NT2/D1 (cell line): ENCODE measurements at regions not wholly inside any gene's neighbourhood (a gene's known extent, or its start where the extent isn't known, plus 50 kb on each side); places are given as distances from the start of the nearest gene placed in this dataset.

ENCODE experiments used
- DNase-seq: peaks from one replicate; pipeline ENCODE4 v3.0.0-alpha.2; 2011; ENCODE audit warnings: low read depth, low spot score
- H3K27me3 ChIP-seq: 2 replicates; pipeline ENCODE4 v1.6.0; 2011; ENCODE audit warnings: mild to moderate bottlenecking; ENCODE audit not compliant: insufficient read length, insufficient read depth
- H3K36me3 ChIP-seq: 2 replicates; pipeline ENCODE4 v1.6.1; 2011; ENCODE audit warnings: mild to moderate bottlenecking, low read length, mixed read lengths; ENCODE audit not compliant: insufficient read depth, insufficient read length
- H3K4me1 ChIP-seq: 2 replicates; pipeline ENCODE4 v1.5.1; 2011; ENCODE audit not compliant: insufficient read depth, insufficient read length
- H3K4me3 ChIP-seq: 2 replicates; pipeline ENCODE4 v1.5.1; 2011; ENCODE audit warnings: low read depth; ENCODE audit not compliant: insufficient read length
- H3K9ac ChIP-seq: 2 replicates; pipeline ENCODE4 v1.6.0; 2011; ENCODE audit warnings: low read depth; ENCODE audit not compliant: insufficient read length
- H3K9me3 ChIP-seq: 2 replicates; pipeline ENCODE4 v1.5.1; 2011; ENCODE audit warnings: mild to moderate bottlenecking, low read length; ENCODE audit not compliant: insufficient read depth
- SUZ12 ChIP-seq: IDR thresholded peaks from 2 replicates; pipeline ENCODE4 v1.6.1; 2011; ENCODE audit not compliant: insufficient read length, insufficient read depth; ENCODE audit errors: extremely low read depth
- YY1 ChIP-seq: IDR thresholded peaks from 2 replicates; pipeline ENCODE4 v1.6.1; 2011; ENCODE audit not compliant: insufficient read length, insufficient read depth
- ZNF274 ChIP-seq: IDR thresholded peaks from 2 replicates; pipeline ENCODE4 v1.6.1; 2011; ENCODE audit warnings: mild to moderate bottlenecking, low read depth, low read length

- DNase-seq: no peak
- no peak overlapping the region for H3K4me3 ChIP-seq
- no peak overlapping the region for H3K9ac ChIP-seq
- H3K9me3 ChIP-seq: no peaks in the 10 kb centered on the region
- H3K4me1 ChIP-seq: peaks cover 6% of the 10 kb centered on the region
- no peaks in the 10 kb centered on the region for H3K36me3 ChIP-seq
- no peaks in the 10 kb centered on the region for H3K27me3 ChIP-seq
- no peak for TF ChIP-seq ZNF274
- no peak for TF ChIP-seq SUZ12
- TF ChIP-seq YY1: no peak
Observed at GRCh38 chr6:6712449-6713403, 124.2 kb downstream of the LY86 start.

GRCh38 chr6:6713657-6714056 lies 125.1 kb downstream of the LY86 start:
- no peaks in the 10 kb centered on the region for H3K36me3 ChIP-seq
- no peaks in the 10 kb centered on the region for H3K9me3 ChIP-seq
- H3K4me3 ChIP-seq: no peak overlapping the region
- TF ChIP-seq YY1 (no peak), ZNF274 (no peak), SUZ12 (no peak)
- H3K4me1 ChIP-seq: peaks cover 6% of the 10 kb centered on the region
- H3K27me3 ChIP-seq: no peaks in the 10 kb centered on the region
- DNase-seq: no peak
- no peak overlapping the region for H3K9ac ChIP-seq

GRCh38 chr6:6714118-6714897 lies 125.8 kb downstream of the LY86 start:
- Histone ChIP-seq H3K4me3 (no peak overlapping the region), H3K9ac (no peak overlapping the region), H3K36me3 (no peaks in the 10 kb centered on the region), H3K27me3 (no peaks in the 10 kb centered on the region), H3K9me3 (no peaks in the 10 kb centered on the region), H3K4me1 (peaks cover 6% of the 10 kb centered on the region)
- TF ChIP-seq ZNF274 (no peak), YY1 (no peak), SUZ12 (no peak)
- no peak for DNase-seq

- peaks cover 6% of the 10 kb centered on the region for H3K4me1 ChIP-seq
- DNase-seq: no peak
- TF ChIP-seq YY1 (no peak), SUZ12 (no peak), ZNF274 (no peak)
- H3K9ac ChIP-seq: no peak overlapping the region
- H3K9me3 ChIP-seq: no peaks in the 10 kb centered on the region
- no peaks in the 10 kb centered on the region for H3K36me3 ChIP-seq
- no peak overlapping the region for H3K4me3 ChIP-seq
- no peaks in the 10 kb centered on the region for H3K27me3 ChIP-seq
Observed at GRCh38 chr6:6714953-6715352, 126.4 kb downstream of the LY86 start.

DNA sequence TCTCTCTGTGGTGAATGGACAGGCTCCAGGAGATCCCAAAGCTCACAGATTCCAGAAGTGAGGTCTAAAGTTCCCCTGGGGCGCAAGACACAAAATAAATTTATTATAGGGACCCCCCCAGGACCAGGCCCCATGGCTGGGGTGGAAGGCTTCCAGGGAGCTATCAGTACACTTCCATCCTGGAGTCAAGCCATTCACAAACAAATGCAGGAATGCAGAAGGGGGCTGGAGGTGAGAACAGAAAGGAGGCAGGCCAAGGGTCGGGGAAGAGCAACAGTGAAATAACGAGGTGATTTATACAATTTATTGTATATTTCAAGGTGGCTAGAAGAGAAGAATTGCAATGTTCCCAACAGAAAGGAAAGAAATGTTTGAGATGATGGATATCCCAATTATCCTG lies 126.9 kb downstream of the LY86 start:
- H3K4me1 ChIP-seq: peaks cover 6% of the 10 kb centered on the region

DNA sequence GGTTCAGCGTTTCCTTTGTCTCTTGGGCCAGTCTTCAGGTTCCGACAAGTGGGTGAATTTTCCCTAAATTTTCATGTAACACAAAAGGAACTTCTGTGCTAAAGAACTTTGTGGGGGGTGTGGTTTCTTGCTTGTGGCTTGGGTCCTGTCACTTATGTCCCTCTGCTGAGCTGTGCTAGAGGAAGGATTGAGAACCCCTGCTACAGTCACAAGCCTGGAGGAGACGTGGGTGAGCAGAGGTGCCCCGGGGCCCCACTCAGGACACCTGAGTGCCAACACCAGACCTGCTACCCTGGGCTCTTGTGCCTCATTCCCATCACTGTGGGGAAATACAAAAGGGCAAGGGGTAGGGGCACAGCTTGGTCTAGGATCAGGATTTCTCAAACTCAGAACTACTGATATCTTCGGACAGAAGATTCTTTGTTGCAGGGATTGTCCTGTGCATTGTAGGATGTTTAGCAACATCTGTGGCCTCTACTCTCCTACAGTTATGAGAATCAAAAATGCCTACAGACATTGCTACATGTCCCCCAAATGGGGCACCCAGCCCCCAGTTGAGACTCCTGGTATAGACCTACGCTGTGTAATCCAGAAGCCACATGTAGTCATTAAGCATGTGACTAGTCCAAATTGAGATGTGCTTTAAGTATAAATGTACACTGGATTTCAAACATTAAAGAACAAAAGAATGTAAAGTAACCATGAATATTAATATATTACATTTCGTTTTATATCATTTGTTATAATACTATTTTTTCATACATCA lies 128.7 kb downstream of the LY86 start:
- TF ChIP-seq SUZ12 (no peak), YY1 (no peak), ZNF274 (no peak)
- H3K4me1 ChIP-seq: peaks cover 6% of the 10 kb centered on the region
- no peak overlapping the region for H3K4me3 ChIP-seq
- no peak overlapping the region for H3K9ac ChIP-seq
- H3K36me3 ChIP-seq: no peaks in the 10 kb centered on the region
- no peaks in the 10 kb centered on the region for H3K27me3 ChIP-seq
- H3K9me3 ChIP-seq: no peaks in the 10 kb centered on the region
- no peak for DNase-seq

More for the DNA sequence above, 126.9 kb downstream of the LY86 start:
- TF ChIP-seq SUZ12 (no peak), ZNF274 (no peak), YY1 (no peak)
- DNase-seq: no peak
- no peaks in the 10 kb centered on the region for H3K27me3 ChIP-seq
- H3K4me3 ChIP-seq: no peak overlapping the region
- no peak overlapping the region for H3K9ac ChIP-seq
- no peaks in the 10 kb centered on the region for H3K9me3 ChIP-seq
- H3K36me3 ChIP-seq: no peaks in the 10 kb centered on the region
